Ecto neural progenitor cell (in vitro differentiated cells): ENCODE measurements at regions not wholly inside any gene's neighbourhood (a gene's known extent, or its start where the extent isn't known, plus 50 kb on each side); places are given as distances from the start of the nearest gene placed in this dataset.

Experiments
- DNase-seq: peaks from one replicate; pipeline ENCODE4 v3.0.0-alpha.2; 2018; ENCODE audit warnings: low spot score

GRCh38 chr13:80590551-80590950, 249.6 kb upstream of the SPRY2 start:
- no peak for DNase-seq

DNA sequence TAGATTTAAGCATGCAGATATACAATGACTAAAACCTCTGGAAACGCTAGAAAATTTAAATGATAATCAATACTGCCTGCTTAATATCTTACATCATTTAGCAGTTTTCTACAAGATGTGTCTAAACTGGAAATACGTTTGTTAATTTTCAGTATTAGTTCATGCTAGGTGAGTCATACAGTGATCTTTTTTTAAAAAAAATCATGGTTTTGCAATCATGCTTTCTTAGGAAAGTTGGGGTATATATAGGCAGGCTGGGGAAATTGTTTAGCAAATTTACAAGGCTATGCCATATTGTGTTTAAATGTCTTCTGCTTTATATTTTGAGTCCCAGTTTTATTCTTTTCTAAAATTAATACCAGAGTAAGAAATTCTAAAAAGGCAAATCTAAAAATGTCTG, 245.4 kb upstream of the SPRY2 start:
- no peak for DNase-seq

DNA sequence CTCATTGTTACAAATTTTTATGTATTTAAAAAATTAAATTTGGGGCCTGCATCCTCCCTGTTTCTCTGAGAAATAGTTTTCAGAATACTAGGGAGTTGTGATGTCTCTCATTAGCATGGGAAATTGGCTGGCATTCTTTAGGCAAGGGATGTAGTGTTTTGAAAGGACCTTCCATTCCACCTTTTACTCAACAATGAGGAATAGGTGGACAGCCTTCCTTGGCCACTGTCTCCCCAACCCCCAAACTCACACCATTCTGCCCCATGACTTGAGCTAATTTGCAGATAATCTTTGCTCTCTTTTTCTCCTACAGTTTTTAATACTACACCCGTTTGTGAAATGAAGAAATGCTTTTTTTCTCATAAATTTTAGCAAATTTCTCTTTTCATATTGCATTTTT, 244.6 kb upstream of the SPRY2 start:
- no peak for DNase-seq

- no peak for DNase-seq
Measured at GRCh38 chr13:80584785-80585184, 243.9 kb upstream of the SPRY2 start.

DNA sequence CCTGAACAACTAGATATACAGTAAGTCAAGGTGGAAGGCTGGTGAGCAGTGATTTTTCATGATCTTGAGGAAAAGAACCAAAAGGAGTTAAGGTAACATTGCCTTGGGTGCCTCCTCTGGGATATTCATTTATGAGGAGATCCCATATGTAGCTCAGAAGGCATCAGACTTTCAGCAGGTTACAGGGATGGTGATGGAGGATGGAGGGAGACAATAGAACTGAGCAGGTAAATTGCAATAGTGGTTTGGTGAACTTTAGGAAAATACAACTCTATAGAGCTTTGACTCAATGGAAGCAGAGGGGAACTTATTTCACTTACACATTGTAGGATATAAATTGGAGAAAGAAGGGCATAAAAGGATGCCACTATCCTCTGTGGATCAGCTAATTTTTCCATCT, 243.4 kb upstream of the SPRY2 start:
- DNase-seq, result no peak

GRCh38 chr13:80577926-80578670, 237.2 kb upstream of the SPRY2 start:
- DNase-seq, result no peak

DNA sequence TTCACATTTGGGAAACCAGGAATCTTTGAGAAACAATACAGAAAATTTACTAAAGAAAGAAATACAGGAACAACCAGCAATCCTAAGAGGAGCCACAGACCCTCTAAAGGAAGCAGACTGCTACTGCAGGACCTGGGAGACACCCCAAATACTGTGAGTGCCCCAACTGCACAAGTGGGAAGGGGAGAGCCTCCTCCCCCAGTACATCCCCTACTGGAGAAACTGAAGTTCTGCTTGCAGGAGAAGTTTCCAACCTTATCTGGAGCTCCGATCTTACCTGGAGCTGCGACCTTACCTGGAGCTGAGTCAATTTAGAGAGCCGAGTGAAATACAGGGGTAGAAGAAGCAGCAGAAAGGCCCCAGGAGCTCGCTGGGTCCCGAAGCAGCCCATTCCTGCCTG, 236.4 kb upstream of the SPRY2 start:
- DNase-seq, result no peak

- DNase-seq, result no peak
Measured at GRCh38 chr13:80574113-80574850, 233.4 kb upstream of the SPRY2 start.

- no peak for DNase-seq
Measured at GRCh38 chr13:80572923-80573316, 232.0 kb upstream of the SPRY2 start.

GRCh38 chr13:80572308-80572922, 231.5 kb upstream of the SPRY2 start:
- DNase-seq, result no peak

DNA sequence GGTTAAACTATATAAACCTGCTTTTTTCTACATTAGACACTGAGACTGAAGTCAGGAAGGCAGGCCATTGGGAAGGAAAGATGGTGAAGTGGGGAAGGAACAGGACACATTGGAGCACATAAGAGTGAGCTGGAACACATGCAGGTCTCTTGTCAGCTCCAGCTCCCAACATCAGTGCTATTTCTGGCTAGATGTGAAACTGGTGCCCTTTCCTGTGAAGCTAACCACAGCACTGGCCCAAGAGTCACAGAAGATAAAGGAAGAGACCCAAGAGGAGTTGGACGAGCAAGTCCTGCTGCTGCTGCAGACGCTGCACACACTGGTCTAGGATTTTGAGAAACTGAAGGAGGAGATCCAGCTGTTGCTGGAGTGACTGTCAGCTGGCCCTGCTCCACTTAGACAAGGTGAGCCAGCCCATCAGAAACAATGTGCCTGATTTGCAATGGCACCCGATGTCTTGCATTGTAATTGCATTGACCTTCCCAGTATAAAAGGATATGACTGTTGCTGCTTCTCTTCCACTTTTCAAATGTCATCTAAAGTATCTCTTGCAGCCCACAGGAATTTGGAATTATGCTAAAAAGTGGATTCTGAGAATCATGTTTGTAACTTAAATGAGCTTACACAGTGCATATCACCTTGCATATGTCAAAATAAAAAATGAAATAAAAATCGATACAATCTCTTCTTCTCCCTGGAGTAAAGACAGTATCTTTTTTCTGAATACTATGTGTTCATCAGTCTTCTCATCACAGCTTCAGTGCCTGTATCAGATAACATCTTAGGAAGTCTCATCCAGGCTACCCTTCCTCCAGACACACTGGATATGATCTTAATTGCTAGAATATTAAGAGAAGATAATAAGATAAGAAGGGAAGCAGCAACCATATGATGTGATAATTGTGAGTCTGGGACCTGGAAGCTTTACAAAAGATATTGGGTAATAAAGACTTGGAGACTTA, 230.7 kb upstream of the SPRY2 start:
- no peak for DNase-seq

GRCh38 chr13:80563439-80563838, 222.5 kb upstream of the SPRY2 start:
- DNase-seq, result no peak

DNA sequence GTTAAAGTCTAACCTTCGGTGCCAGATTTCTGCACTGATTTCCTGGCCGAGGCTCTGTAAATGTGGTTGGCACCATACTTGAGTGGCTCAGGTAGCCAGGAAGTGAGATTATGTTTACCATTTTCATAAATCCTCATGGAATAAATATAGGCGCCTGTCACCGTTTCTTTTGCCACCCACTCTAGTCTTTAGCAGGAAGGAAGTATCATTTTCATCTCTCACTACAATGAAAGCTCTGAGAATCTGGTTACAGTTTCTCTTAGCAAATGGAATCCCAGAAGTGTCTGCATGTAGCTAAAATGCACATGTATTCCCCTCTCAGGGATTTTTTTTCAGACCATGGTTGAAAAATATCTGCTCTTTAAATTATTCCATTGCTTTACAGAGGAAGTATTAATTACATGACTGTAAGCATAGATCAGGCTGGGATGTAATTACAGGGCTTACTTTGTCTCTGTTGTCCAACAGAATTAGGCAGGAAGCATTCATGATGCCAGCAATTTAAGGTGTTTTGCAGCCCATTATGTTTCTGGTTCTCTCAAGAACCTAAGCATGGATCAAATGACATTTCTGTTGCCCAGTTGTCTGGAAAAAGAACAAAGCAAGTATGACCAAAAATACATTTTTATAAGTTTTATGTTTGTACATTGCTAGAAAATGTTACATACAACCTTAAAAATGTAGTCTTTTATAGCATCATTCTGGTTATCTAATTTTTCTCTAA, 221.7 kb upstream of the SPRY2 start:
- DNase-seq, result no peak

GRCh38 chr13:80560609-80561008, 219.7 kb upstream of the SPRY2 start:
- DNase-seq, result no peak

- no peak for DNase-seq
Measured at GRCh38 chr13:80559944-80560343, 219.0 kb upstream of the SPRY2 start.

DNA sequence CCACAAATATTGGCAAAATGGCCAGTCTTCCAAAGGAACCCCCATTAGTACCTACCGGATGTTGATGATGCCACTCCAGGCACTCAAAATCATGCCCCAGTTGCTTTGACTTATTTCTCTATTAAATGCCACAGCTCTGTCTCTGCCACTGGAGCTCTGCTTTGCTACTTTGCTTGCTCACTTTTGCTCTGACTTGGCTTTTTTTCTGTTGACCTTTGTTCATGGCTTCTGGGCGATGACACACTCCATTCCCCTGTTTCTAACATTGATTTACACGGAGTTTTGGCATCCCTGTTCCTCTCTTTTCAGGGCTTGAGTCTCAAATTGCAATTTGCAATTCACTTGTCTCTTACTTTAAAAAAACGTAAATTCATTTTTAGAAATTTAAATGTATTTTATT, 217.1 kb upstream of the SPRY2 start:
- no peak for DNase-seq

- DNase-seq, result no peak
Measured at GRCh38 chr13:80555796-80556678, 215.1 kb upstream of the SPRY2 start.

GRCh38 chr13:80552851-80553440, 212.0 kb upstream of the SPRY2 start:
- DNase-seq, result no peak

- no peak for DNase-seq
Measured at GRCh38 chr13:80551650-80552497, 210.9 kb upstream of the SPRY2 start.
